ENCODE measurements at regions not wholly inside any gene's neighbourhood (a gene's known extent, or its start where the extent isn't known, plus 50 kb on each side); places are given as distances from the start of the nearest gene placed in this dataset.

DNA sequence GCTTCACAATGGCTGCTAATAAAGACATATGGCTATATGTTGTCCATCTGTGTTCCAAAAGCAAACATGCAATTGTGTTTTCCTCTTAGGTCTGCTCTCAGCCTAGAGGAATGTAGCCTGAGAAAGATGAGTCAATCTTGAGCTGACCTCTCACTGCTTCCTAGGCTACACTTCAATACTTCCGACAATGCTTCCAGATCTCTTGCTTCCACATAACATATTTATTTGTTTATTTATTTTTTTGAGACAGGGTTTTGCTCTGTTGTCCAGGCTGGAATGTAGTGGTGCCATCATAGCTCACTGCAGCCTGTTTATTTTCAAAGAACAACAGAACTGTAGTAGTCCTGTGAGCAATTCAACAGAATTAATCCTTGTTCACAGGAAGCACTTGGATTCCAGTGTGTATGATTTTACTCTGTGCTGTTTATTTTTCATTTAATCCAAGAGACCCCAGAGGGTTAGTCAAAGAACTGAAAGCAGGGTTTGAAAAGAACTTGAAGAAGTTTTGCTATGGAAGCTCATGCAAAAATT lies 437.9 kb downstream of the TXNL1 start:
- TF ChIP-seq, protein P1, sequence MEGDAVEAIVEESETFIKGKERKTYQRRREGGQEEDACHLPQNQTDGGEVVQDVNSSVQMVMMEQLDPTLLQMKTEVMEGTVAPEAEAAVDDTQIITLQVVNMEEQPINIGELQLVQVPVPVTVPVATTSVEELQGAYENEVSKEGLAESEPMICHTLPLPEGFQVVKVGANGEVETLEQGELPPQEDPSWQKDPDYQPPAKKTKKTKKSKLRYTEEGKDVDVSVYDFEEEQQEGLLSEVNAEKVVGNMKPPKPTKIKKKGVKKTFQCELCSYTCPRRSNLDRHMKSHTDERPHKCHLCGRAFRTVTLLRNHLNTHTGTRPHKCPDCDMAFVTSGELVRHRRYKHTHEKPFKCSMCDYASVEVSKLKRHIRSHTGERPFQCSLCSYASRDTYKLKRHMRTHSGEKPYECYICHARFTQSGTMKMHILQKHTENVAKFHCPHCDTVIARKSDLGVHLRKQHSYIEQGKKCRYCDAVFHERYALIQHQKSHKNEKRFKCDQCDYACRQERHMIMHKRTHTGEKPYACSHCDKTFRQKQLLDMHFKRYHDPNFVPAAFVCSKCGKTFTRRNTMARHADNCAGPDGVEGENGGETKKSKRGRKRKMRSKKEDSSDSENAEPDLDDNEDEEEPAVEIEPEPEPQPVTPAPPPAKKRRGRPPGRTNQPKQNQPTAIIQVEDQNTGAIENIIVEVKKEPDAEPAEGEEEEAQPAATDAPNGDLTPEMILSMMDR (IDR thresholded peaks at IDR 0.05; ENCODE audit: control insufficient read depth, extremely low read depth, insufficient read depth), result no peak
- no peak for DNase-seq (ENCODE audit: low read depth)
- H3K4me3 ChIP-seq (ENCODE audit: low read depth, low read length), result no peak overlapping the region

DNA sequence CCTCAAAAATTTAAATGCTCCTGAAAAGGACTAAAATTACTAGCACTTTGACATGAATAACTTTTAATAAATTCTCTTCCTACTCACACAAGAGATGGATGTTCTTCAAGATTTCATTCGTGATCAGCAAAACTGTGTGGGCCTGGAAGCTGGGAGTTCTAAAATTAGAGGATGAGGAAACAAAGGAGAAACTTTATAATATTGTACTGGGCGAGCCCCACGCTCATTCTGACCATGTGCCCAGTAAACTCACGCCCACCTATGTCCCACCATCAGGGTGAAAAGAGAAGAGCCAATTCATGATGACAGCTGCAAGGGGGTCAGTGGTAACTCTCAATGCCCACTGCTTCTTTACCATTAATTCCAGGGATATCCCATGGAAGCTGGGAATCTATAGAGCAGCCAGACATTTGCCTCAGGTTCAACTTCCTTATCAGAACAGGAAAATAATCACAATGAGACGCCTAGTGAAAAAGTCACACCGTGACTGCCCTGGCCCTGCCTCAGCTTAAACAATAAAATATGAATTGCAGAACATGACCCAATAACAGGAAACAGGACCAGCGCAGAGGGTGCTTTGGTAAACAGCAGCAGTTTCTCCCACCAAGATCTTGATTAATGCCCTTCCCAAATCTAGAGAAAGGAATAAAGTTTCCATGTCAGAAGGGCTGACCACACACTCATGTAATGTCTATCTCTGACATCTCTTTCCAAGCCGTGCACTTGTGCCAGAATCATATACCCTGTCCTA lies 438.6 kb downstream of the TXNL1 start:
- TF ChIP-seq, protein P1 (IDR thresholded peaks at IDR 0.05; ENCODE audit: control insufficient read depth, extremely low read depth, insufficient read depth), result no peak

DNA sequence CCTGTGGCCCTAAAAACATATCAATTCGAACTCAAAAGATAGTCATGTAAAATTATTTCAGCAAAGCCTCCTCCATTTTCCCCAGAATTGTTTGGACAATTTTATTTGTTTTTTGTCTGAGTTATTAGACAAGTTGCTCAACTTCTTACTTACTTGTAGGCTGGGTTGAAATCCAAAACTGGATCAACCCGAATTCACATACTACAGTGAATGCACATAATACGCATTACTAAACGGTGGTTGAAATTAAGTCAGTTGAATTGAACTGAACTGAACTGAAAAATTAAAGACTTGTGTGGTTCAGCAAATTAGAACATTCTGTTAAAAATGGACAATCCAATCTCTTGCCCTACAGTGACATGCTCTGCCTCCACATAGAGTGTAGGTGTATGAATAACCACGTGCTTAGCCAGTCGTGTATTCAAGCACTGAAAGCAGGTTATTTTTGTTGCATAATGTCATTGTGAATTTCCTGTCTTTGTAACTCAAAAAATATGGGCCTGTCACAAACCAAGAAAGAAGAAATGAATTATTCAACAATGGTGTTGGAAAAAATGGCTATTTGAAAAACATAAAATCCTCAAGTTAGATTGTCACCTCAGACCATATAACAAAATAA lies 441.0 kb downstream of the TXNL1 start:
- DNase-seq (ENCODE audit: low read depth), result no peak
- TF ChIP-seq, protein P1 (IDR thresholded peaks at IDR 0.05; ENCODE audit: control insufficient read depth, extremely low read depth, insufficient read depth), result no peak

More for the DNA sequence above, 438.6 kb downstream of the TXNL1 start:
- H3K4me3 ChIP-seq (ENCODE audit: low read depth, low read length), result no peak overlapping the region
- DNase-seq (ENCODE audit: low read depth), result no peak

DNA sequence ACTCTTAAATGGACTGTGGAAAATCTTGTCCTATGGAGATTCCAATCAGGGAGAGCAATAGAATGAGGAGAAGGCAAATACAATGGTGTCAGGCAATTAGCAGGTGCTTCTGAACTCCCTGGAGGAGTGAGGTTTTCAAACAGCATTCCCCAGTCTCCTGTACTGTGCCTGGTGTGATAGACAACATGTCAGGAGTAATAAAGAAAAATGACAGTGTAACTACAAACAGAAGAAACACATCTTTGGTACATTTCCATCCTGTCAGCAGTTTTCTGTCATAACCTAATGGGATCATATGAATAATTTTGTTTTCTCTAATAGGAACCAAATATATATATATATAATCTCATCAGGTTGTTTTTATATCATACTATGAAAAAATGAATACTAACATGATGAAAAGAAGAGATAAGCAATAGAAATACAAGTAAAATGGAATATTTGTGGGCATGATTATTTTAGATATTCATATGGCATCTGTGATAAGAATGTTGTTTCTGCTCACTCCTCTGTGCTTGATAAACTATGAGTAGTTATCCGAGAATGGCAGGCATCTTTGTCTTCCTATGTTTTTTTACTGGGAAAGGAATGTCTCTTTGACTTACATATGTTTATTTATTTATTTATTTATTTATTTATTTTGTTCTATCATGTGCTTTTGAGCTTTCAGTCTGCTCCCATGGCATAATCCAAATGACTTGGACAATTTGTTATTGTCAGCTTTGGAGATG lies 441.7 kb downstream of the TXNL1 start:
- TF ChIP-seq, protein P1 (IDR thresholded peaks at IDR 0.05; ENCODE audit: control insufficient read depth, extremely low read depth, insufficient read depth), result no peak
- no peak overlapping the region for H3K4me3 ChIP-seq (ENCODE audit: low read depth, low read length)
- DNase-seq (ENCODE audit: low read depth), result no peak

More for the DNA sequence above, 441.0 kb downstream of the TXNL1 start:
- no peak overlapping the region for H3K4me3 ChIP-seq (ENCODE audit: low read depth, low read length)

DNA sequence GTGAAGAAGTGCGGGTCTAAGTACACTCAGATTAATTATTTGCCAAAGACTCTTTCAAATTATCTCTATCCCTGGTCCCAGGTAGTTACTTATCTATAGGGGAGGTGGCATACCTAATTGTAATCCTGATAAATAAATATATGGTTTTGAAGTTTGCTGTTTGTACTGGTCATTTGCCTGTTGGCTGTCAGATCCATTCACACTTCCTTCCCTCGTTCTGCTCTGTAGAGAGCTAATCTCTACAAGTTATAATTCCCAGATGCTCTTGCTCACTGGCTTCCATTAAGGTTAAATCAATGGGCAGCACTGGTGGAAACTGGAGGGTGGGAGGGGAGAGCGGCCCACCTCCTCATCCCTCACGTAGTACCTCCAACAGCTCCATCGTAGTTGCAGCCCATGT lies 447.1 kb downstream of the TXNL1 start:
- H3K4me3 ChIP-seq (ENCODE audit: low read depth, low read length), result no peak overlapping the region
- no peak for DNase-seq (ENCODE audit: low read depth)
- TF ChIP-seq, protein P1 (IDR thresholded peaks at IDR 0.05; ENCODE audit: control insufficient read depth, extremely low read depth, insufficient read depth), result no peak

DNA sequence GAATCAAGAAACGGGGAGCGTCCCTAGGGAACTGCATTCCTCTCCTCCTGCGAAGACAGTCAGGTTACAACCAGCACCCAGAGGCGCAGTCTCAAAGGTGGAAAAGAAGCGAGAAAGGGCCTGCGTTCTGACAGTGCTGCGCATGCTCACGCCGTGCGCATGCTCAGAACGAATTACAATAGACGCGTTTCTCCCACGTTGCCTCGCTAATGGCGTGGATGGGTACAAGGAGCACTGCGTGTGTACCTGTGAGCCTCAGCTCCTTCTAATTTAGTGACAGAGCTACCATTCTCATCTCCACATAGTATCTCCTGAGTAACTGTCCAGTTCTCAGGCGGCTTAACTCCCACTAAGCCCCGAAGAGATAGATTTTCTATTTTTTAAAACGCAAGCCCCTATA lies 448.8 kb downstream of the TXNL1 start:
- H3K4me3 ChIP-seq (ENCODE audit: low read depth, low read length), result no peak overlapping the region

More for the DNA sequence above, 448.8 kb downstream of the TXNL1 start:
- DNase-seq (ENCODE audit: low read depth), result no peak
- TF ChIP-seq, protein P1 (IDR thresholded peaks at IDR 0.05; ENCODE audit: control insufficient read depth, extremely low read depth, insufficient read depth), result no peak

All from LNCaP clone FGC (cell line).